ENCODE measurements at regions not wholly inside any gene's neighbourhood (a gene's known extent, or its start where the extent isn't known, plus 50 kb on each side); places are given as distances from the start of the nearest gene placed in this dataset.

- Histone ChIP-seq H3K36me3 (ENCODE audit: insufficient read depth, low read length) (no peaks in the 10 kb centered on the region), H3K4me3 (no peak overlapping the region), H3K9ac (ENCODE audit: insufficient read length) (no peak overlapping the region), H3K27ac (no peak overlapping the region), H3K9me3 (ENCODE audit: low read depth, low read length) (no peaks in the 10 kb centered on the region)
- TF ChIP-seq EZH2 (IDR thresholded peaks at IDR 0.05) (no peak), FOXP2 (optimal IDR thresholded peaks at IDR 0.05; ENCODE audit: control extremely low read depth, extremely low read length, insufficient read depth) (no peak), POLR2AphosphoS5 (IDR thresholded peaks at IDR 0.05; ENCODE audit: borderline replicate concordance, low read depth, low read length) (no peak)
- no peak for DNase-seq (ENCODE audit: low read depth, low spot score)
These were observed 346.6 kb upstream of the PABPC4L start for GRCh38 chr4:134548052-134548628.

- no peak overlapping the region for H3K4me3 ChIP-seq
- H3K9ac ChIP-seq (ENCODE audit: insufficient read length) = no peak overlapping the region
- H3K9me3 ChIP-seq (ENCODE audit: low read depth, low read length) = no peaks in the 10 kb centered on the region
- TF ChIP-seq POLR2AphosphoS5 (IDR thresholded peaks at IDR 0.05; ENCODE audit: borderline replicate concordance, low read depth, low read length) (no peak), EZH2 (IDR thresholded peaks at IDR 0.05) (no peak)
- no peak overlapping the region for H3K27ac ChIP-seq
- no peaks in the 10 kb centered on the region for H3K36me3 ChIP-seq (ENCODE audit: insufficient read depth, low read length)
- DNase-seq (ENCODE audit: low read depth, low spot score) = no peak
These were observed 344.7 kb upstream of the PABPC4L start for GRCh38 chr4:134546279-134546678.

GRCh38 chr4:134544303-134544770 lies 342.7 kb upstream of the PABPC4L start:
- DNase-seq (ENCODE audit: low read depth, low spot score) = no peak
- Histone ChIP-seq H3K4me3 (no peak overlapping the region), H3K9me3 (ENCODE audit: low read depth, low read length) (no peaks in the 10 kb centered on the region), H3K36me3 (ENCODE audit: insufficient read depth, low read length) (no peaks in the 10 kb centered on the region), H3K27ac (no peak overlapping the region), H3K9ac (ENCODE audit: insufficient read length) (no peak overlapping the region)
- TF ChIP-seq EZH2 (IDR thresholded peaks at IDR 0.05) = no peak
- no peak for TF ChIP-seq FOXP2 (optimal IDR thresholded peaks at IDR 0.05; ENCODE audit: control extremely low read depth, extremely low read length, insufficient read depth)
- TF ChIP-seq POLR2AphosphoS5 (IDR thresholded peaks at IDR 0.05; ENCODE audit: borderline replicate concordance, low read depth, low read length) = no peak

- Histone ChIP-seq H3K27ac (no peak overlapping the region), H3K4me3 (no peak overlapping the region), H3K36me3 (ENCODE audit: insufficient read depth, low read length) (no peaks in the 10 kb centered on the region), H3K9me3 (ENCODE audit: low read depth, low read length) (no peaks in the 10 kb centered on the region), H3K9ac (ENCODE audit: insufficient read length) (no peak overlapping the region)
- TF ChIP-seq EZH2 (IDR thresholded peaks at IDR 0.05) = no peak
- TF ChIP-seq FOXP2 (optimal IDR thresholded peaks at IDR 0.05; ENCODE audit: control extremely low read depth, extremely low read length, insufficient read depth) = no peak
- TF ChIP-seq POLR2AphosphoS5 (IDR thresholded peaks at IDR 0.05; ENCODE audit: borderline replicate concordance, low read depth, low read length) = no peak
- no peak for DNase-seq (ENCODE audit: low read depth, low spot score)
These were observed 339.0 kb upstream of the PABPC4L start for GRCh38 chr4:134540588-134540987.

- no peak for DNase-seq (ENCODE audit: low read depth, low spot score)
- no peak overlapping the region for H3K27ac ChIP-seq
- TF ChIP-seq EZH2 (IDR thresholded peaks at IDR 0.05) (no peak), POLR2AphosphoS5 (IDR thresholded peaks at IDR 0.05; ENCODE audit: borderline replicate concordance, low read depth, low read length) (no peak), FOXP2 (optimal IDR thresholded peaks at IDR 0.05; ENCODE audit: control extremely low read depth, extremely low read length, insufficient read depth) (no peak)
These were observed 338.2 kb upstream of the PABPC4L start for GRCh38 chr4:134539729-134540231.

GRCh38 chr4:134537701-134538100 lies 336.1 kb upstream of the PABPC4L start:
- Histone ChIP-seq H3K4me3 (no peak overlapping the region), H3K9me3 (ENCODE audit: low read depth, low read length) (no peaks in the 10 kb centered on the region), H3K9ac (ENCODE audit: insufficient read length) (no peak overlapping the region), H3K27ac (no peak overlapping the region), H3K36me3 (ENCODE audit: insufficient read depth, low read length) (no peaks in the 10 kb centered on the region)
- no peak for DNase-seq (ENCODE audit: low read depth, low spot score)
- TF ChIP-seq EZH2 (IDR thresholded peaks at IDR 0.05) (no peak), FOXP2 (optimal IDR thresholded peaks at IDR 0.05; ENCODE audit: control extremely low read depth, extremely low read length, insufficient read depth) (no peak), POLR2AphosphoS5 (IDR thresholded peaks at IDR 0.05; ENCODE audit: borderline replicate concordance, low read depth, low read length) (no peak)

More at GRCh38 chr4:134539729-134540231, 338.2 kb upstream of the PABPC4L start:
- H3K9me3 ChIP-seq (ENCODE audit: low read depth, low read length) = no peaks in the 10 kb centered on the region
- no peaks in the 10 kb centered on the region for H3K36me3 ChIP-seq (ENCODE audit: insufficient read depth, low read length)
- no peak overlapping the region for H3K9ac ChIP-seq (ENCODE audit: insufficient read length)
- H3K4me3 ChIP-seq = no peak overlapping the region

- no peak overlapping the region for H3K4me3 ChIP-seq
- H3K36me3 ChIP-seq (ENCODE audit: insufficient read depth, low read length) = no peaks in the 10 kb centered on the region
- H3K9ac ChIP-seq (ENCODE audit: insufficient read length) = no peak overlapping the region
- DNase-seq (ENCODE audit: low read depth, low spot score) = no peak
- H3K27ac ChIP-seq = no peak overlapping the region
- H3K9me3 ChIP-seq (ENCODE audit: low read depth, low read length) = no peaks in the 10 kb centered on the region
- no peak for TF ChIP-seq FOXP2 (optimal IDR thresholded peaks at IDR 0.05; ENCODE audit: control extremely low read depth, extremely low read length, insufficient read depth)
- no peak for TF ChIP-seq POLR2AphosphoS5 (IDR thresholded peaks at IDR 0.05; ENCODE audit: borderline replicate concordance, low read depth, low read length)
- TF ChIP-seq EZH2 (IDR thresholded peaks at IDR 0.05) = no peak
These were observed 331.5 kb upstream of the PABPC4L start for GRCh38 chr4:134533068-134533467.

- Histone ChIP-seq H3K9ac (ENCODE audit: insufficient read length) (no peak overlapping the region), H3K36me3 (ENCODE audit: insufficient read depth, low read length) (no peaks in the 10 kb centered on the region), H3K27ac (no peak overlapping the region), H3K4me3 (no peak overlapping the region), H3K9me3 (ENCODE audit: low read depth, low read length) (no peaks in the 10 kb centered on the region)
- DNase-seq (ENCODE audit: low read depth, low spot score) = no peak
- TF ChIP-seq POLR2AphosphoS5 (IDR thresholded peaks at IDR 0.05; ENCODE audit: borderline replicate concordance, low read depth, low read length) = no peak
- no peak for TF ChIP-seq EZH2 (IDR thresholded peaks at IDR 0.05)
- TF ChIP-seq FOXP2 (optimal IDR thresholded peaks at IDR 0.05; ENCODE audit: control extremely low read depth, extremely low read length, insufficient read depth) = no peak
These were observed 329.4 kb upstream of the PABPC4L start for GRCh38 chr4:134531013-134531412.

- Histone ChIP-seq H3K4me3 (no peak overlapping the region), H3K9me3 (ENCODE audit: low read depth, low read length) (no peaks in the 10 kb centered on the region), H3K36me3 (ENCODE audit: insufficient read depth, low read length) (no peaks in the 10 kb centered on the region), H3K27ac (no peak overlapping the region), H3K9ac (ENCODE audit: insufficient read length) (no peak overlapping the region)
- no peak for DNase-seq (ENCODE audit: low read depth, low spot score)
- TF ChIP-seq EZH2 (IDR thresholded peaks at IDR 0.05) = no peak
- TF ChIP-seq FOXP2 (optimal IDR thresholded peaks at IDR 0.05; ENCODE audit: control extremely low read depth, extremely low read length, insufficient read depth) = no peak
- no peak for TF ChIP-seq POLR2AphosphoS5 (IDR thresholded peaks at IDR 0.05; ENCODE audit: borderline replicate concordance, low read depth, low read length)
These were observed 328.0 kb upstream of the PABPC4L start for GRCh38 chr4:134529629-134530028.

Data from SK-N-MC (cell line).